Ecto neural progenitor cell (in vitro differentiated cells): ENCODE measurements at regions not wholly inside any gene's neighbourhood (a gene's known extent, or its start where the extent isn't known, plus 50 kb on each side); places are given as distances from the start of the nearest gene placed in this dataset.
"Not testable (repeated sequence)": the region's sequence is repeated elsewhere in the genome, so short reads cannot be mapped to it uniquely, and the experiment has no call there.

Experiments
- DNase-seq: peaks from one replicate; pipeline ENCODE4 v3.0.0-alpha.2; 2018; ENCODE audit warnings: low spot score

- DNase-seq = no peak
Measured at GRCh38 chr1:82145656-82146055, 344.9 kb downstream of the ADGRL2 start.

- no peak for DNase-seq
Measured at GRCh38 chr1:82143108-82143833, 342.5 kb downstream of the ADGRL2 start.

- no peak for DNase-seq
Measured at GRCh38 chr1:82141390-82141789, 340.7 kb downstream of the ADGRL2 start.

- no peak for DNase-seq
Measured at GRCh38 chr1:82139751-82140468, 339.2 kb downstream of the ADGRL2 start.

- DNase-seq = not testable (repeated sequence)
Measured at GRCh38 chr1:82136351-82136750, 335.6 kb downstream of the ADGRL2 start.

GRCh38 chr1:82125866-82126265 lies 325.1 kb downstream of the ADGRL2 start:
- no peak for DNase-seq

- no peak for DNase-seq
Measured at GRCh38 chr1:82125119-82125518, 324.4 kb downstream of the ADGRL2 start.

GRCh38 chr1:82121421-82121820 lies 320.7 kb downstream of the ADGRL2 start:
- DNase-seq = no peak

- DNase-seq = no peak
Measured at GRCh38 chr1:82116105-82116504, 315.4 kb downstream of the ADGRL2 start.

GRCh38 chr1:82114887-82115286 lies 314.2 kb downstream of the ADGRL2 start:
- no peak for DNase-seq

- DNase-seq = no peak
Measured at GRCh38 chr1:82110366-82111254, 309.9 kb downstream of the ADGRL2 start.

GRCh38 chr1:82108843-82109242 lies 308.1 kb downstream of the ADGRL2 start:
- DNase-seq = no peak

GRCh38 chr1:82106672-82107071 lies 305.9 kb downstream of the ADGRL2 start:
- DNase-seq = no peak

- DNase-seq = no peak
Measured at GRCh38 chr1:82099170-82099569, 298.4 kb downstream of the ADGRL2 start.

- DNase-seq = no peak
Measured at GRCh38 chr1:82094136-82094535, 293.4 kb downstream of the ADGRL2 start.

- no peak for DNase-seq
Measured at GRCh38 chr1:82091729-82092128, 291.0 kb downstream of the ADGRL2 start.

GRCh38 chr1:82091265-82091664 lies 290.5 kb downstream of the ADGRL2 start:
- DNase-seq = no peak

- DNase-seq = no peak
Measured at GRCh38 chr1:82090104-82090503, 289.4 kb downstream of the ADGRL2 start.

GRCh38 chr1:82086739-82087138 lies 286.0 kb downstream of the ADGRL2 start:
- no peak for DNase-seq

- no peak for DNase-seq
Measured at GRCh38 chr1:82079607-82080006, 278.9 kb downstream of the ADGRL2 start.

- no peak for DNase-seq
Measured at GRCh38 chr1:82073659-82074058, 272.9 kb downstream of the ADGRL2 start.

- no peak for DNase-seq
Measured at GRCh38 chr1:82073071-82073470, 272.3 kb downstream of the ADGRL2 start.

GRCh38 chr1:82065916-82066315 lies 265.2 kb downstream of the ADGRL2 start:
- no peak for DNase-seq
